Parathyroid adenoma (tissue), 2 donors: ENCODE measurements at regions not wholly inside any gene's neighbourhood (a gene's known extent, or its start where the extent isn't known, plus 50 kb on each side); places are given as distances from the start of the nearest gene placed in this dataset.

Experiments used
- H2AFZ ChIP-seq: fragments of 300-600 bp; sonication (generic); one replicate; pipeline ENCODE4 v1.7.0; 2017; ENCODE audit warnings: antibody characterized with exemption, mild to moderate bottlenecking
- H3K27ac ChIP-seq: fragments of 300-600 bp; sonication (generic); one replicate; pipeline ENCODE4 v1.7.0; 2017
- H3K27me3 ChIP-seq: fragments of 300-600 bp; sonication (generic); one replicate; pipeline ENCODE4 v1.7.0; 2017; ENCODE audit warnings: low read length; ENCODE audit not compliant: control insufficient read depth, insufficient read depth
- H3K36me3 ChIP-seq: fragments of 300-600 bp; sonication (generic); one replicate; pipeline ENCODE4 v1.7.0; 2017; ENCODE audit warnings: low read length; ENCODE audit not compliant: control insufficient read depth, insufficient read depth
- H3K4me1 ChIP-seq: fragments of 300-600 bp; sonication (generic); one replicate; pipeline ENCODE4 v1.7.0; 2017; ENCODE audit warnings: control low read depth
- H3K4me2 ChIP-seq: fragments of 300-600 bp; sonication (generic); one replicate; pipeline ENCODE4 v1.7.0; 2017; ENCODE audit warnings: low read length
- H3K4me3 ChIP-seq: fragments of 300-600 bp; sonication (generic); one replicate; pipeline ENCODE4 v1.7.0; 2017; ENCODE audit warnings: low read depth, low read length
- H3K79me2 ChIP-seq: fragments of 300-600 bp; sonication (generic); one replicate; pipeline ENCODE4 v1.7.0; 2017; ENCODE audit warnings: control low read depth
- H3K9ac ChIP-seq: fragments of 300-600 bp; sonication (generic); one replicate; pipeline ENCODE4 v1.7.0; 2017; ENCODE audit warnings: mild to moderate bottlenecking
- H3K9me3 ChIP-seq: fragments of 300-600 bp; sonication (generic); one replicate; pipeline ENCODE4 v1.7.0; 2017; ENCODE audit warnings: low read length; ENCODE audit not compliant: control insufficient read depth
- TF ChIP-seq, protein P1 (sequence below): fragments of 300-600 bp; sonication (generic); IDR thresholded peaks from one replicate; pipeline ENCODE4 v1.7.0; 2017; ENCODE audit warnings: antibody characterized with exemption, mild to moderate bottlenecking
- donor health status: primary hyperparathyroidism.

DNA sequence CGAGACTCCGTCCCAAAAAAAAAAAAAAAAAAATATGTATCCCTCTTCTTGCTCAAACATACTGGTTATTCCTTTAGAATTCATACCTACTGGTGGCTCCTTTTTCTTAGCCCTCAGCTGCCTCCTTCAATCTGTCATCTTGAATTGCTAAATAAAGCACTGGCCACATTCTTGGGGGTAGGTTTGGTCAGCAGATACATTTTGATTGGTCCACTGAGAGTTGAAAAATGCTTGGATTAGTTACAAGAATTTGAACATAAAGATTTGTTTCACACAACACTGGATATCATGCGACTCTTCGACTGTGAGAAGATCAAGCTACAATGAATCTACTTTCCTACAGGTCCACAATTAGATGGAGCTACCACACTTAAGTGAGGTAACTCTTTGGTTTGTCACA, 906.1 kb upstream of the SLC39A10 start:
- H3K4me2 ChIP-seq = no peak overlapping the region
- no peaks in the 10 kb centered on the region for H3K9me3 ChIP-seq
- H3K36me3 ChIP-seq = no peaks in the 10 kb centered on the region
- no peaks in the 10 kb centered on the region for H3K79me2 ChIP-seq
- TF ChIP-seq, protein P1, sequence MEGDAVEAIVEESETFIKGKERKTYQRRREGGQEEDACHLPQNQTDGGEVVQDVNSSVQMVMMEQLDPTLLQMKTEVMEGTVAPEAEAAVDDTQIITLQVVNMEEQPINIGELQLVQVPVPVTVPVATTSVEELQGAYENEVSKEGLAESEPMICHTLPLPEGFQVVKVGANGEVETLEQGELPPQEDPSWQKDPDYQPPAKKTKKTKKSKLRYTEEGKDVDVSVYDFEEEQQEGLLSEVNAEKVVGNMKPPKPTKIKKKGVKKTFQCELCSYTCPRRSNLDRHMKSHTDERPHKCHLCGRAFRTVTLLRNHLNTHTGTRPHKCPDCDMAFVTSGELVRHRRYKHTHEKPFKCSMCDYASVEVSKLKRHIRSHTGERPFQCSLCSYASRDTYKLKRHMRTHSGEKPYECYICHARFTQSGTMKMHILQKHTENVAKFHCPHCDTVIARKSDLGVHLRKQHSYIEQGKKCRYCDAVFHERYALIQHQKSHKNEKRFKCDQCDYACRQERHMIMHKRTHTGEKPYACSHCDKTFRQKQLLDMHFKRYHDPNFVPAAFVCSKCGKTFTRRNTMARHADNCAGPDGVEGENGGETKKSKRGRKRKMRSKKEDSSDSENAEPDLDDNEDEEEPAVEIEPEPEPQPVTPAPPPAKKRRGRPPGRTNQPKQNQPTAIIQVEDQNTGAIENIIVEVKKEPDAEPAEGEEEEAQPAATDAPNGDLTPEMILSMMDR = no peak
- no peaks in the 10 kb centered on the region for H3K4me1 ChIP-seq
- H2AFZ ChIP-seq = no peak overlapping the region
- no peak overlapping the region for H3K9ac ChIP-seq
- no peak overlapping the region for H3K4me3 ChIP-seq
- H3K27ac ChIP-seq = no peak overlapping the region
- no peaks in the 10 kb centered on the region for H3K27me3 ChIP-seq

DNA sequence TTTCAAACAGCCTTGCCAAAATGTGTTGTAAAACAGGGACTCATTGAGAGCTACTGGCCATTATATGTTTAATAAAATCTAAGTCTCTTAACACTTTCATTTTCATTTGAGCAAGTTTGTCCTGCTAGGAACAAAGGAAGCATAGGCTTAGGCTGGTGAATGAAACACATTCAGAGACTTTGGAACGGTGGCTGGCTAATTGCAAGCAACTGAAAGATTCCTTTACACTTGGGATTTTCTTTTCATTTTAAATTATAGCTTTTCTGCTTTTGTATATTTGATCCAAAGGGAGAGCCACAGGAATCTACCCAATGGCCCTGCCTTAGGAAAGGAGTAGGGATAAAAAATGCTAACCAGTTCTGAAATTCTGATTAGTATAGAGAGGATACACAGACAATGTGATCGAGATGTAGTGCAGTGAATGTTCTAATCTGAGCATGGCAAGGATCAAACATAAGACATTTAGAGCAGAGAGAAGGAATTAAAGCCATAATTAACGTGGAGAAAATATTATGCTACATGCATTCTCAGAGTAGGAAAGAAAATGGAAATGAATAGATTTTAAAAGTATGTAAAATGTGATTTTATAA, 911.4 kb upstream of the SLC39A10 start:
- TF ChIP-seq, protein P1 = no peak
- H3K36me3 ChIP-seq = no peaks in the 10 kb centered on the region
- no peak overlapping the region for H3K4me3 ChIP-seq

DNA sequence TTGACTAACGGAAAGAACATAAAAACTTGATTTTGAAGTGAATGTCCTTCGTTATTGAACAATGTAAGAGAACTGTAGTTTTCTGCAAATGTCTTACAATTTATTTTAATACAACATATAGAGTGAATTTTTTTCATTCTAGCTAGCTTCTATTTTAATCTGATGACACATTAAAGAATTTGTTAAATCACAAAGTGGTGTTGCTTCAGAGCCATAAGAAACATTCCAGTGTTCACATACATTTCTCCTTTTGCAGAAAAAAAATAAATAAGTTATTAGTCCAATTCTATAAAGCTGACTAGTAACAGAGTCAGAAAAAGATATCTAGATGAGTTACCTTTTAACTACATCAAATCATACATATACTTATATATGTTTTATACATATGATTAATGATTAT, 914.3 kb upstream of the SLC39A10 start:
- Histone ChIP-seq H3K36me3 (no peaks in the 10 kb centered on the region), H3K9ac (no peak overlapping the region), H3K27ac (no peak overlapping the region), H3K9me3 (no peaks in the 10 kb centered on the region), H3K4me3 (no peak overlapping the region), H2AFZ (no peak overlapping the region), H3K4me2 (no peak overlapping the region), H3K27me3 (no peaks in the 10 kb centered on the region), H3K79me2 (no peaks in the 10 kb centered on the region), H3K4me1 (no peaks in the 10 kb centered on the region)
- TF ChIP-seq, protein P1 = no peak

More for the DNA sequence above, 911.4 kb upstream of the SLC39A10 start:
- Histone ChIP-seq H3K27ac (no peak overlapping the region), H3K4me2 (no peak overlapping the region), H3K9ac (no peak overlapping the region), H3K27me3 (no peaks in the 10 kb centered on the region), H3K4me1 (no peaks in the 10 kb centered on the region), H3K79me2 (no peaks in the 10 kb centered on the region), H2AFZ (no peak overlapping the region), H3K9me3 (no peaks in the 10 kb centered on the region)

DNA sequence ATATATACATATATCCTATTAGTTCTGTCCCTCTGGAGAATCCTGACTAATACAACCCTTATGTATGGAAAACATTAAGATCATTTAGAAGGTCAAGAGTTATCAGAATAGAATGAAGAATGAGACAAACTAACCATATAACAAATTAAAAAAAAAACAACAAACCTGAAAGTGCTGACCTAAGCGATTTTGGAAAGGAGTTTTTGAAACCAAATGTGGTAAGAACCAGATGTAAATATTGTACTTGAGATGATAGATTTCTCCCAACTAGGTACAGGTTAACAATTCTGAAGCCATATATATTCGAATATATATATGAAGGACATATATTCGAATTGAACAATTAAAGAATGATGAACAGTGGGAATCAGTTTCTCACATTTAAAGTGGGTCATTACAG, 917.8 kb upstream of the SLC39A10 start:
- Histone ChIP-seq H2AFZ (no peak overlapping the region), H3K4me3 (no peak overlapping the region)
- TF ChIP-seq, protein P1 = no peak

DNA sequence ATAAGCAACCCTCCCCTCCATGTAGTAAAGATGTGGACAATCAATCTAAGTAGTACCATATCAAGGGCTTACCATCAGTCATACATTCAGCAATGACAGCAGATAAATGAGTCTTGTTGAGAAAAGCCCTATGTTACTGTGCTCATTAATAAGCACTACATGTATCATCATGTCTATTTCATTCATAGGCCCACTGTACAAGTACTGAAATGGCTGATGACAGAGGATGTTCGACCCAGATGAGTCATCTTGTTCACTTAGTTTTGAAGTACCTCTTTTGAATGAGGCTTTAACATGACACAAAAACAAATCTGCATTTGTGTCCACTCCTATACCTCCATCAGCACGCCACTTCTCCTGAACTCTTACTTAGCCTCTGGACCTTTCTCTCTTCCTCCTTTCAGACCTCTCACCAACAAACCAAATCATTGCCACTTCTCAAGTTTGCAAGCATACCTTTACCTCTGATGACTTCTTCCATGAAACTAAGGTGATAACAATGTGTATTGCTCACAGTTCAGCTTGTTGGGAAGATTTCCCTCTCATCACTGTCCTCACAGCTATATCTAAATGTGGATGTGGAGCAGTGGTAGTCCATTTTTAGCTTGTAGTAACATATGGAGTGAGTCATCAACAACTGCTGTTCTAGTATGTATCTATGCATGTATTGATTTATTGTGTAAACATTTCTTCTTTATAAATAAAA, 921.0 kb upstream of the SLC39A10 start:
- Histone ChIP-seq H3K4me3 (no peak overlapping the region), H2AFZ (no peak overlapping the region), H3K36me3 (no peaks in the 10 kb centered on the region), H3K27ac (no peak overlapping the region), H3K27me3 (no peaks in the 10 kb centered on the region), H3K4me1 (no peaks in the 10 kb centered on the region), H3K9ac (no peak overlapping the region), H3K79me2 (no peaks in the 10 kb centered on the region), H3K9me3 (no peaks in the 10 kb centered on the region), H3K4me2 (no peak overlapping the region)
- TF ChIP-seq, protein P1 = no peak

More for the DNA sequence above, 917.8 kb upstream of the SLC39A10 start:
- H3K79me2 ChIP-seq = no peaks in the 10 kb centered on the region
- no peaks in the 10 kb centered on the region for H3K4me1 ChIP-seq
- H3K36me3 ChIP-seq = no peaks in the 10 kb centered on the region
- H3K27ac ChIP-seq = no peak overlapping the region
- H3K9me3 ChIP-seq = no peaks in the 10 kb centered on the region
- H3K9ac ChIP-seq = no peak overlapping the region
- H3K27me3 ChIP-seq = no peaks in the 10 kb centered on the region
- no peak overlapping the region for H3K4me2 ChIP-seq
